ENCODE measurements at regions not wholly inside any gene's neighbourhood (a gene's known extent, or its start where the extent isn't known, plus 50 kb on each side); places are given as distances from the start of the nearest gene placed in this dataset.
"Not testable (repeated sequence)": the region's sequence is repeated elsewhere in the genome, so short reads cannot be mapped to it uniquely, and the experiment has no call there.

DNA sequence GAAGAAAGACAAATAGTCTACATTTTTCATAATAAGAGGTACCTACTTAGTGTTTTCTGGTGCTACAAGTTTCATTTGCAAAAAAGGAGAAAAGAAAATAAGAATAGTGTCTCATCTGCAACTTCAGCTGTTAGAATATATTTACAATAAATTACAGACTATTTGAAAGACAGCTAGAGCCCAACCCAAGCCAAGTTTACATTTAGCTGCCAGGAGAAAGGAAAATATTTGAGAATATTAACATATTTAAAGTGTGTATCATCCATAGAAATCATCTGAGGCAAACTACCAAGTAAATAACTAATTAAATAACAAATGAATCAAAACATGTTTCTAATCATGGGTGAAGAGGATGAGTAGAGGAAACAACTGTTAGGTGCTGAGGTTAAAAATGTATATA is 209.2 kb upstream of the ZSWIM2 start:
- no peak for DNase-seq (ENCODE audit: low read depth, low spot score)

DNA sequence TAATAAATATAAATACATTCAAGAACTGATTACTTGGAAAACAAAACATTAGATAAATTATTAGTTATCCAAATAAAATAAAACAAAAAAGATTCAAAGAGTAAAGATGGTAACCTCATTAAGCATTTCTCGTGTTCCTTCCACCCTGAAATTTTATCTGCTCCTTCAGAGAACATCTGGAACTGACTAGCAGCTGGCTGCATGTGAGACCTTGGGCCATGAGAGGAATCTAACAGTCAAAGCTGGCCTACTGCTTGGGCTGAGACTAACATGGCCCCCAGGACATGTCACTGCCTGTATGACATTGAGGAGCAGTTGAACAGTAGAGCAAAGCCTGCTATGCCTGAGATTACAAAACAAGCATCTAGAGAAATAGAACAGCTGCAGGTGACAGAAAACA is 208.5 kb upstream of the ZSWIM2 start:
- no peak for DNase-seq (ENCODE audit: low read depth, low spot score)

DNA sequence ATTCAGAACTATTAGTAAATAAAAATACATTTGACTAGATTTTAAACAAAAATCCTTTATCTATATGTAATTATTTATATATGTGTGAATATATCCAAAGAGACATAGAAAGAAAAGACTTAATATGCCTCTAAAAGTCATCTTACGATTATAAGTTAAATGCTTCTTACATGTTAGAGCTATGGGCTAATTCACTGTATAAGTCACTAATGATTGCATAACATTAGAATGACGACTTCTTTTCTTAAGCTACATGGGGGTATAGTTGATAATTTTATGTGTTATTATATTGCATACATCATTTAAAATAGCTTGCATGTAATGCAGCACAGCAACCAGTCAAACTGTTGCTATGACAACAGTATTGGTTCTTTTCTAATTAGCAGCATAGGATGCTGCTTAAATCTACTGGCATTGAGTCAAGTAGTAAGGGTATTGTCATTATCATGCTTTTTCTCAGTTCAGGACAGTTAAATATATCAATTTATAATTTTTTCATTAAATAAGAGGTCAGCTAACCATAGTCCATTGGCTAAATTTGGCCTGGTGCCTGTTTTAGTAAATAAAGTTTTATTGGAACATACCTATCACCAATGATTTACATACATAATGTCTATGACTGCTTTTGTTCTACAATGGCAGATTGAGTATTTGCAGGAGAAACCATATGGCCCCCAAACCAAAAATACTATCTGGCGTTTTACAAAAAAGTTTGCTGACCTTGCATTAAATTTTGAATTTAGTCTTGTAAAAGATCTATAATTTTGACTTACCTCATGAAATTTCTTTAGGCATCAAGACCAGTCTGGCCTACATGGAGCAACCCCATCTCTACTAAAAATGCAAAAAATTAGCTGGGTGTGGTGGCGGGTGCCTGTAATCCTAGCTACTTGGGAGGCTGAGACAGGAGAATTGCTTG is 207.7 kb upstream of the ZSWIM2 start:
- no peak for DNase-seq (ENCODE audit: low read depth, low spot score)

DNA sequence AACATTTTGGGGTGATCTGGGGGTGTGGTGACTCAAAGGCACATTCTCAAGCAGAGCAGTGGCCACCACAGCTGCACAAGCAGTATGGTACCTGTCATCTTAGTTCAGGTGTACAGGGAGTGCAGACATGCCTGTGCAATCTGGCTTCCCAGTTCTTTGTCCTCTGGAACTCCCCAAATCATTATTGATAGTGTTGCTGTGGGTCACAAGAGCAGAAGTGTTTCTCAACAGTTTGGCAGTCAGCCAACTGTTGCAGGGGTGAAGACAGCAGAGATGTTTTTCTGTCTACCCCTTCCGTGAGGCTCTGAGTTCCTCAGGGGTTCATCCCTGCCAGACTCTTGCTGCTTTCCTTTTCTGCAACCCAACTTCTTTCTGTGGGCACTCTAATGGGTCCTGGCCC is 206.5 kb upstream of the ZSWIM2 start:
- no peak for DNase-seq (ENCODE audit: low read depth, low spot score)

DNA sequence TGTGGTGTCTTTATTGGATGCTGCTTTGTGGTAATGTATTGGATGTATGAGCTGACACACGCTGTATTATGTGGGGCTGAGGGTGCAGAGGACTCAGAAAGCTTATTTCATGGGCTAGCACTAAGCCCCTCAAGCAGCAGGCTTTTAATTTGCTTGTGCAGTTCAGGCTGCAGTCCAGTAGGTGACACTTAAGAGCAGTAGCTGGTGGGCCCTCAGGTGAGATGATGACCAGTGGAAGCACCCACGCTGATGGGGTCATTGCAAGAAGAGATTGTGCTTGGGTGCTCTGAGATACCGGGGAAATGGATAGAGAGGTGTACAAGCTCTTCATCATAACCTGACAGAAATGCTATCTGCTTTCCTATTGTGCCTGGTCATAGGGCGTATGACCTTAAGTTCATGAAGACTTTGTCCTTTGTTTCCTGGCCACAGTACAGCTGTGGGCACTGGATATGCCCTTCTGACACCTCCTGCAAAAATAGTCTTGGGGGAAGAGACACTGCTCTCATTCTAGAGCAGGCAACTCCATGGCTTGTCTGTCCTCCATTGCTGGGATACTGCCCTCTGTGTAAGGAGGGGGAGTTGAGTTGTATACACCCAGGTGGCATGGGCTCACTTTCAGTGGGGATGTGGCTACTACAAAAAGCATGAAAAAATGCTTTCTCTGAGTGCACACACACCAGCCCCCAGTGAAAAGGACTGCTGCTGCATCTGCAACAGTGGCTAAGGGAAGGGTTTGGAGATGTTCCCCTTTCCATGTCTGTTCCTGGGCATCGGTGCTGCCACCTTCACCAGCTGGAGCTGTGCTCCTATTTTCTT is 205.7 kb upstream of the ZSWIM2 start:
- peak; percentile 7 for DNase-seq (ENCODE audit: low read depth, low spot score)

DNA sequence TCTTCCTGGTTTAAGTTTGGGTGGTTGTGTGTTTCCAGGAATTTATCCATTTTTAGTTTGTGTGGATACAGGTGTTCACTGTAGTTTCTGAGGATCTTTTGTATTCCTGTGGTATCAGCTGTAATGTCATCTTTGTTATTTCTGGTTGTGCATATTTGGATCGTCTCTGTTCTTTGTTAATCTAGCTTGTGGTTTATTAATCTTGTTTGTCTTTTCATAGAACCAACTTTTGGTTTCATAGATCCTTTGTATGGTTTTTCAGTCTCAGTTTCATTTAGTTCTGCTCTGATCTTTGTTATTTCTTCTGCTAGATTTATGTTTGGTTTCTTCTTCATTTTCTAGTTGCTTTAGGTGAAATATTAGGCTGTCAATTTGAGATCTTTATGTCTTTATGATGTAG is 202.4 kb upstream of the ZSWIM2 start:
- no peak for DNase-seq (ENCODE audit: low read depth, low spot score)

DNA sequence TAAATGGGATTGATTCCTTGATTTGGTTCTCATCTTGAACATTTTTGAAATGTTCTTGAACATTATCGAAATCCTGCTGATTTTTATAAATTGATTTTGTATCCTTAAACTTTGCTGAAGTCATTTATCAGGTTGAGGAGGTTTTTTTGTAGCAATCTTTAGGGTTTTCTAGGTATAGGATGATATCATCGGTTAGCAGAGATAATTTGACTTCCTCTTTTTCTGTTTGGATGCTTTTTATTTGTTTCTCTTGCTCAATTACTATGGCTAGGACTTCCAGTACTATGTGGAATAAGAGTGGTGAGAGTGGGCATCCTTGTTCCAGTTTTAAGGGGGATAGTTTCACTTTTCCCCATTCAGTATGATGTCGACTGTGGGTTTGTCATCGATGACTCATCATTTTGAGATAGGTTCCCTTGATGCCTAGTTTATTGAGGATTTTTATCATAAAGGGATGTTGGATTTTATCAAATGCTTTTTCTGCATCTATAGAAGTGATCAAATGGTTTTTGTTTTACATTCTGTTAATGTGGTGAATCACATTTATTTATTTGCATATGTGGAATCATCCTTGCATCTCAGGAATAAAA is 201.5 kb upstream of the ZSWIM2 start:
- DNase-seq (ENCODE audit: low read depth, low spot score): no peak

- no peak for DNase-seq (ENCODE audit: low read depth, low spot score)
These were observed 188.3 kb upstream of the ZSWIM2 start for GRCh38 chr2:187037310-187037709.

DNA sequence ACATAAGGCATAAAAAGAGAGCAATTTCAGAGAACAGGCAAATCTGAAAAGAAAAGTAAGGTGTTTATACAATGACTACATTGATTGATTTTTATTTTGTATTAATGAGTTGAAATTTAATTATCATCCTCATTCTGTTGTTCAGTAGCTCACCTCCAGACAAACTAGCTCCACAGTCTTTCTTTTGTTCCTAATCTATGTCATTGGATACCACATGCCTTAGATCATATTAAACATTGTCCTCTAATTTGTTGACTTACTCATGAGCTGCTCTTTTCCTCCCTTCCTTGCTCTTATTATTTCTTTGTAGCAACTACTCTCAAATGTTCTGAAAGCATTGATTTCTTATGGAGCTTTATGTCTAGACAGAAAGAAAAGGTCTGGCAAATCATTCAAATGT is 185.5 kb upstream of the ZSWIM2 start:
- no peak for DNase-seq (ENCODE audit: low read depth, low spot score)

DNA sequence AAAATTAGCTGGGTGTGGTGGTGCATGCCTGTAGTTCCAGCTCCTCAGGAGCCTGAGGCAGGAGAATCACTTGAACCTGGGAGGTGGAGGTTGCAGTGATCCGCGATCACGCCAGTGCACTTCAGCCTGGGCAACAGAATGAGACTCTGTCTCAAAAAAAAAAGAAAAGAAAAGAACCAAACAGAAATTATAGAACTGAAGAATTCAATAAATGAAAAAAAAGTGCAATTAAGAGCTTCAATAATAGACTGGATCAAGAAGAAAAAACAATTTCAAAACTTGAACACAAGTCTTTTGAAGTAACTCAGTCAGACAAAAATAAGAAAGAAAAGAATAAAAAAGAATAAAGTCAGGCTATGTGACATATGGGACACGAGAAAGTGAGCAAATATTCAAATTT is 175.8 kb upstream of the ZSWIM2 start:
- DNase-seq (ENCODE audit: low read depth, low spot score): no peak

GRCh38 chr2:187023996-187024395 is 175.0 kb upstream of the ZSWIM2 start:
- not testable (repeated sequence) for DNase-seq (ENCODE audit: low read depth, low spot score)

DNA sequence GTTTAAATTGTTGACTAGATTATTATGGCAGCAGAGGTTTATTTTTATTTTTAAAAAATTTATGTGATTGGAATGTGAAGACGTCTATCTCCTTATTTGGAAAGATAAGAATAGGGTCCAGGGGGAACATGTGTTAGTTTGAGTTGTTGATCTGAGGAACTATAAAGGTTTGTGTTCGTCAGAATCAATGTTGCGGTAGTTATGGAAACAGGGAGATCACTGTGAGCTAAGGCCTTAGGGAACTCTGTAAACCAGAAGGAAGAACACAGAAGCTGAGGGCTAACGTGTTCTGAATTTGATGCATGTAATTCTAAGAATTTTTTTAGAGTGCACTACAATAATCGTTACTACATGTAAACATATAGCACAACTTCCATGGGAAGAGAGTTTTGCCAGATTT is 168.5 kb upstream of the ZSWIM2 start:
- DNase-seq (ENCODE audit: low read depth, low spot score): no peak

DNA sequence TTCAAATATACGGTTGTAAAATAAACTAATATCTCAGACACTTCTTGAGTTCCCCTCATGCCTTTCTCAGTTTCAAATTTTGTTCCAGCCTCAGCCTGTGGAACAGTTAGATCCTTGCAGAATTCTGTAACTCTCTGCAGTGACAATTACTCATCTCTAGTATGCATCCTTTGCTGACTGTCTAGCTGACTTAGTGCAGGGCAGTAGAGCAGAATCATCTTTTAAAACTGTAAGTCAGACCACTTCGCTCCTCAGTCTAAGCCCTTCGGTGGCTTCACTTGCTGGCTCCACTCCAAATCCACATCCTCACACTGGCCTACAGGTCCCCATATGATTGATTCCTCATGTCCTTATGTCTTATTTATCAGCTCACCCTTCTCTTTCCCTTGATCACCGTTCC is 164.1 kb upstream of the ZSWIM2 start:
- no peak for DNase-seq (ENCODE audit: low read depth, low spot score)

- DNase-seq (ENCODE audit: low read depth, low spot score): no peak
These were observed 162.3 kb upstream of the ZSWIM2 start for GRCh38 chr2:187011206-187011832.

DNA sequence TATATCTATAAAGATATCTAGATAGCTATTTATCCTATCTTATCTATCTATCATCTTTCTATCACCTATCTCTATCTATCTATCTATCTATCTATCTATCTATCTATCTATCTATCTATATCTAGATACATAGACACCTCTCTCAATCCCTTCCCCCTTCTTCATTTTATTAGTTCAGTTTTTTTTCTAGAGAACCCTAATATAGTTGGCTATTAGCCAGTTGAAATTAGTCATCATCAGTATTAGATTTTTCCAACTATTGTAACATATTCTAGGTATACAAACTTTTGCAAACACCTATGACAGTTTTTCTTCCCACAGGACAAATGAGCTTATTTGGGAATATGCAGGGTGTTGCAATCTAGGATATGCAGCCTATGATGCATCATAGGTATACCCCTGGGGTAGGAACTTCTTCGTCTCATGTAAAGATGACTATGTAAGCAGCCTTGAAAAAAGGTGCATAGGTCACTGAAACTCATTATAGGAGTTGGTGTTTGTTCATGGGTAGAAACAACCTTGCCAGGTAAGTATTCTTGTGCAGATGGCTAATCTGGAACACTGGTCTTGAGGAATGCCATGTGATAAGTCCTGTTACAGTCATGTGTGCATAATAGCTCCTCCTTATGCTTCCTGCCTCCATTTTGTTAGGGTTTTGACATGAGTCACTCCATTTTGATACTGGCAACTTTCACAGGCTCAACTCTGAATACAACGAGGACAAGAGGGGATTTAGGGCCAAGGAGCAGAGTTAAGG is 160.7 kb upstream of the ZSWIM2 start:
- no peak for DNase-seq (ENCODE audit: low read depth, low spot score)

GRCh38 chr2:187008111-187008510 is 159.1 kb upstream of the ZSWIM2 start:
- no peak for DNase-seq (ENCODE audit: low read depth, low spot score)

GRCh38 chr2:187003611-187004010 is 154.6 kb upstream of the ZSWIM2 start:
- peak; percentile 10 for DNase-seq (ENCODE audit: low read depth, low spot score)

DNA sequence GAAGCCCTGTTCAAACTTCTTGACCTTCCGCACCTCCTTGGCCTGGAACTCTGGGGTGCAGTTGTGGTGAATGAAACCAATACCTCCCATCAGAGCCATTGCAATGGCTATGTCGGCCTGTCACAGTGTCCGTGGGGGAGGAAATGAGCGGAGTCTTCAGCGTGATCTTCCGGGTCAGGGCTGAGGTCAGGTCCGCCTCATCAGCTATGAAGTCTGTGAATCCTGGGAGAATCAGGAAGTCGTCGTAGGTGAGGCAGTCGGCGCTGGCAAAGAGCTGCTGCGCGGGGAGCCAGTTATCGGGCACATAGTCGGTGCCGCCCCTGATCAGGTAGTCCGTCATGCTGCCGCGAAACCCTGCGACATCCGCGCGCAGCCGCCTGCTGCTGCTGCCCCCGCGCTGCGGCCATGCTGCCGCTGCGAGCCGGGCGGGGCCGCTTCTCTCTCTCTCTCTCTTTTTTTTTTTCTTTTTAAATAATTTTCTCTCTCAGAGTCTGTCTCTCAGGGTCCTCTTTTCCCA is 154.1 kb upstream of the ZSWIM2 start:
- DNase-seq (ENCODE audit: low read depth, low spot score): peak; percentile 55

- no peak for DNase-seq (ENCODE audit: low read depth, low spot score)
These were observed 153.3 kb upstream of the ZSWIM2 start for GRCh38 chr2:187002242-187002641.

- no peak for DNase-seq (ENCODE audit: low read depth, low spot score)
These were observed 152.3 kb upstream of the ZSWIM2 start for GRCh38 chr2:187001248-187001647.

GRCh38 chr2:186995092-186995491 is 146.1 kb upstream of the ZSWIM2 start:
- no peak for DNase-seq (ENCODE audit: low read depth, low spot score)
